ENCODE measurements at regions not wholly inside any gene's neighbourhood (a gene's known extent, or its start where the extent isn't known, plus 50 kb on each side); places are given as distances from the start of the nearest gene placed in this dataset.

GRCh38 chr2:134785659-134786430 lies 52.6 kb upstream of the ACMSD start:
- H3K27ac Mint-ChIP-seq (ENCODE audit: unreplicated experiment) = no peak overlapping the region
- Histone ChIP-seq H3K36me3 (ENCODE audit: insufficient read depth, low read length) (no peaks in the 10 kb centered on the region), H3K4me1 (ENCODE audit: insufficient read depth, low read length) (no peaks in the 10 kb centered on the region), H3K9ac (ENCODE audit: low read length) (no peak overlapping the region), H4K20me1 (ENCODE audit: insufficient read depth, low read length) (no peaks in the 10 kb centered on the region), H3K79me2 (ENCODE audit: insufficient read depth, low read length) (no peaks in the 10 kb centered on the region), H3K27ac (ENCODE audit: low read depth, low read length) (no peak overlapping the region), H3K4me2 (ENCODE audit: low read length) (no peak overlapping the region), H3K4me3 (ENCODE audit: insufficient read depth, low read depth, low read length) (no peak overlapping the region), H3K27me3 (ENCODE audit: insufficient read depth, low read length) (no peaks in the 10 kb centered on the region), H3K9me3 (ENCODE audit: insufficient read depth, low read depth, low read length) (no peaks in the 10 kb centered on the region), H2AFZ (ENCODE audit: low read depth, low read length) (no peak overlapping the region)
- no peak for FAIRE-seq
- H3K36me3 Mint-ChIP-seq (ENCODE audit: low read depth, unreplicated experiment) = no peaks in the 10 kb centered on the region
- no peak overlapping the region for H3K4me3 Mint-ChIP-seq (ENCODE audit: unreplicated experiment)
- TF ChIP-seq EZH2 (IDR thresholded peaks at IDR 0.05; ENCODE audit: insufficient read depth, low read length) (no peak), CTCF (IDR thresholded peaks at IDR 0.05; ENCODE audit: insufficient read depth, low read depth, low read length) (no peak)
- no peak for DNase-seq (ENCODE audit: low read depth)
- H3K4me1 Mint-ChIP-seq (ENCODE audit: low read depth, unreplicated experiment) = peaks cover 4% of the 10 kb centered on the region
- no peaks in the 10 kb centered on the region for H3K9me3 Mint-ChIP-seq (ENCODE audit: unreplicated experiment)
- peaks cover 3% of the 10 kb centered on the region for H3K27me3 Mint-ChIP-seq (ENCODE audit: low read depth, unreplicated experiment)

- Histone ChIP-seq H2AFZ (ENCODE audit: low read depth, low read length) (no peak overlapping the region), H3K4me3 (ENCODE audit: insufficient read depth, low read depth, low read length) (no peak overlapping the region), H3K36me3 (ENCODE audit: insufficient read depth, low read length) (no peaks in the 10 kb centered on the region), H3K27ac (ENCODE audit: low read depth, low read length) (no peak overlapping the region), H3K9ac (ENCODE audit: low read length) (no peak overlapping the region), H3K4me1 (ENCODE audit: insufficient read depth, low read length) (no peaks in the 10 kb centered on the region), H3K4me2 (ENCODE audit: low read length) (no peak overlapping the region), H3K27me3 (ENCODE audit: insufficient read depth, low read length) (no peaks in the 10 kb centered on the region), H4K20me1 (ENCODE audit: insufficient read depth, low read length) (no peaks in the 10 kb centered on the region), H3K79me2 (ENCODE audit: insufficient read depth, low read length) (no peaks in the 10 kb centered on the region), H3K9me3 (ENCODE audit: insufficient read depth, low read depth, low read length) (no peaks in the 10 kb centered on the region)
- no peak for FAIRE-seq
- no peak overlapping the region for H3K27ac Mint-ChIP-seq (ENCODE audit: unreplicated experiment)
- peaks cover 1% of the 10 kb centered on the region for H3K9me3 Mint-ChIP-seq (ENCODE audit: unreplicated experiment)
- no peaks in the 10 kb centered on the region for H3K36me3 Mint-ChIP-seq (ENCODE audit: low read depth, unreplicated experiment)
- H3K4me3 Mint-ChIP-seq (ENCODE audit: unreplicated experiment) = no peak overlapping the region
- H3K4me1 Mint-ChIP-seq (ENCODE audit: low read depth, unreplicated experiment) = no peaks in the 10 kb centered on the region
- peaks cover 12% of the 10 kb centered on the region for H3K27me3 Mint-ChIP-seq (ENCODE audit: low read depth, unreplicated experiment)
- TF ChIP-seq CTCF (IDR thresholded peaks at IDR 0.05; ENCODE audit: insufficient read depth, low read depth, low read length) (no peak), EZH2 (IDR thresholded peaks at IDR 0.05; ENCODE audit: insufficient read depth, low read length) (no peak)
- DNase-seq (ENCODE audit: low read depth) = no peak
These were observed 50.0 kb upstream of the ACMSD start for GRCh38 chr2:134788417-134788816.
